ENCODE measurements at regions not wholly inside any gene's neighbourhood (a gene's known extent, or its start where the extent isn't known, plus 50 kb on each side); places are given as distances from the start of the nearest gene placed in this dataset.
"Not testable (repeated sequence)": the region's sequence is repeated elsewhere in the genome, so short reads cannot be mapped to it uniquely, and the experiment has no call there.

GRCh38 chr9:2243666-2244555 is 228.8 kb downstream of the SMARCA2 start:
- DNase-seq = no peak

DNA sequence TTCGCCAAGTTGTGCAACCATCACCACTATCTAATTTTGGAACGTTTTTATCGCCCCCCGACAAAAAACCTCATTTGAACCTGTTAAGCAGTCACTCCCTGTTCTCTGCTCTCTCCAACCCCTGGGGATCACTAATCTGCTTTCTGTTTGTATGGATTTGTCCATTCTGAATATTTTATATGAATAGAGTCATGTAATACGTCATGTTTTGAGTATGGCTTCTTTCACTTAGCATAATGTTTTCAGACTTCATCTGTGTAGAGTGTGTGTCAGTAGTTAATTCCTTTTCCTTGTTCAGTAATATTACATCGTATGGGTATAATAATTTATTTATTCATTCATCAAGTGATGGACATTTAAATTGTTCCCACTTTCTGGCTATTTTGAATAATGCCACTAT is 232.2 kb downstream of the SMARCA2 start:
- no peak for DNase-seq

DNA sequence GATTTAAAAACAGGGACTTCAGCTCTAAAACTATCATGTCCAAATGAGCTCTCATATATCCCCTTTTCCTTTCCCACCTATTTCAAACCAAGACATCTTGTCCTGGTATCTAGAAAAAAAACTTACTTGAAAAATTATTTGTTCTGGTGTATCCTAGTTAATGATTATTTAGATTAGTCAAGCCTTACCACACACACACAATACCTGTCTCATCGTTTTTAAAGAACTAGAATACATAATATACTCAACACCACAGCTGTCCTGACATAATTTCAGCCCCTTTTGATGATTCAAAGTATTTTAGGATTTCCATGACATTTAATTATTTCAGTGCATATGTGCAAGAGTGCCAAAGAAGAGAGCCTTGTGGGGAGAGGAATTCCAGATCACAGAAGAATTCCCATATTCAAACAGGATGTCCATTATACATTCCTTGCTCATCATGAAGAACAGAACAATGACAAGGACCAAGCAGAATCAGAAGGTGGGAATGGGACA is 233.7 kb downstream of the SMARCA2 start:
- no peak for DNase-seq

DNA sequence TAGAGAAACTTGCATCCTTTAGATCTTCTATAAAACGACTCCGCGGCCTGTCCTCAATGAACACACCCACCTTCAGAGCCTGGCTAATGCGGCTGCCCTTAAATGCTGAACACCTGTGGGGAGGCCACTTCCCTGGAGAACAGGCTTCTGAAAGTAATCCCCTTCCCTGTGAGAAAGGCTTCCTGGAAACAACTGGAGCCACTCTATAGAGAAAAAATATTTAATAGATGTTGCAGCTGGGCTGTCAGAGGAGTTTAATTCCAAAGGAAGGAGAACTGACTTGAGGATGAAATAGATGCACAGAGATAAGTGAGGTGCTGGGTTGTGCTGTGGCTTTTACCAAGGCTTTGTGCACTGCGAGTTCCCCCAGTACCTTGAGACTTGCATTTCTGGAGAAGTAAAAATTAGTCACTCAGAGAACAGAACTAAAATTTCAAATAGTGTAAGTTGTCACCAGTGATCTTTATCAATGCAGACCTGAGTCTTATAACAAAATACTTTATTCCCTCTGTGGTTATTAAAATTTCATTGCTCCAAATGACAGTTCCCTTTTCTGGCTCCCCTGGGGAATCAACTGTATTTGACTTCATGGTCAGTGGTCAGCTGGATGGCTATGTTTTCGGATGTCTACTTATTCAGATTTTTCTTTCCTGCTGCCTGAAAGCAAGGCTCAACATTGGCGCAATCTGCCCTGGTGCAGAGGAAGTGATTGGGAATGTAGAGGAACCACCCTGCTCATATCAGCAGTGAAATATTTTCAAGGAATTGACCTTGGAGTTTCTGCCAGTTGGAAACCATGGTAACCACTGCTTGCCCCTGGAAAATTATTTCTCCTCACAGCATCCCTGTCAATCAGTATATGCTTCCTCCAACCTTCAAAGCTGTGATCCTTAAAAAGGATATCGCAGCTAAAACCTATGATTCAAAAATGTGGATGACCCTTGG is 238.8 kb downstream of the SMARCA2 start:
- DNase-seq = no peak

DNA sequence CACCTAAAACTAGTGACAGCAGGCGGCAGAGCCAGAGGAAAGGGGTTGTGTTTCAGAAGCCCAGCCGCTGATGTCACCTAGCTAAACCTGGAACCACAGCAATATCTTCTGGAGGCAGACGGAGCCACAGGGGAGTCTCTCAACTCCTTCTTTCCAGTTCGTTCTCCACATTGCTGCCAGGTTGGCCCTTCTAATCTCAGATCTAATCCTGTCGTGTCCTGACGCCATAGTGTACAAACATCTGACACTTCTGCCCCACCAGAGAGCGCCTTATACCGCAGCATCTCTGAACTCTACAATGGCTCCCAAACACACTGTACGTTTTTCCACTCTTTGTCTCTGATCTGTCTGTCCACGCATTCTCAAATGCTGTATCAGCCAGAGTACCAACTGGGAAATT is 240.0 kb downstream of the SMARCA2 start:
- DNase-seq = no peak

DNA sequence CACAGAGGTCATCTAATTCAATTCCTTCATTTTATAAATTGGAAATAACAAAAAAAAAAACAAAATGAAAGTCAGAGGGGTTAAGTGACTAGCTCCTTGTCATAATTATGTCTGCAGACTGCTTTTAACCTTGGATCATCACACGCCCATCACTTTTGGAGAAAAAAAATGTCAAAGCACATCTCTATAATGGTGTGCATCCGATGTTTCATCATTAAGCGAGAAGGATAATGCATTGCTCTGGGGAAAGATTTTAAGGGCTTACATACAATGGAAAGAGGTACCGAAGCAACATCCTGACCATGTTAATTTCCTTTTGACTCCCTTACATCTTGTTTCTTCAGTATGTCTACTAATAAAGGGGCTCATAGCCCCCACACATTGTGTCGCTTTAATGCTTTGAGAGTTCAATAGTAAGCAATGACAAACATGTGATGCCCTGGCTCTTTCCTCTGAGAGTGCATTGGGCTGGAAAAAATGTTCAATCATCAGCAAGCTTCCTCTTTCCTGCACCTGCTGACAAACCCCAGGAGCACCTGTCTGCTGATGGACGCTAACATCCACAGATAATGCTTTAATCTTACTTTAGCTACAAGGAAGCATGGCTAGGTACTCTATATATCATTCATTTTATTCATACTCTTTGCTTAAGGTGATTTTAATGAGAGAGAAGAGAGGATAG is 242.2 kb downstream of the SMARCA2 start:
- DNase-seq = no peak

DNA sequence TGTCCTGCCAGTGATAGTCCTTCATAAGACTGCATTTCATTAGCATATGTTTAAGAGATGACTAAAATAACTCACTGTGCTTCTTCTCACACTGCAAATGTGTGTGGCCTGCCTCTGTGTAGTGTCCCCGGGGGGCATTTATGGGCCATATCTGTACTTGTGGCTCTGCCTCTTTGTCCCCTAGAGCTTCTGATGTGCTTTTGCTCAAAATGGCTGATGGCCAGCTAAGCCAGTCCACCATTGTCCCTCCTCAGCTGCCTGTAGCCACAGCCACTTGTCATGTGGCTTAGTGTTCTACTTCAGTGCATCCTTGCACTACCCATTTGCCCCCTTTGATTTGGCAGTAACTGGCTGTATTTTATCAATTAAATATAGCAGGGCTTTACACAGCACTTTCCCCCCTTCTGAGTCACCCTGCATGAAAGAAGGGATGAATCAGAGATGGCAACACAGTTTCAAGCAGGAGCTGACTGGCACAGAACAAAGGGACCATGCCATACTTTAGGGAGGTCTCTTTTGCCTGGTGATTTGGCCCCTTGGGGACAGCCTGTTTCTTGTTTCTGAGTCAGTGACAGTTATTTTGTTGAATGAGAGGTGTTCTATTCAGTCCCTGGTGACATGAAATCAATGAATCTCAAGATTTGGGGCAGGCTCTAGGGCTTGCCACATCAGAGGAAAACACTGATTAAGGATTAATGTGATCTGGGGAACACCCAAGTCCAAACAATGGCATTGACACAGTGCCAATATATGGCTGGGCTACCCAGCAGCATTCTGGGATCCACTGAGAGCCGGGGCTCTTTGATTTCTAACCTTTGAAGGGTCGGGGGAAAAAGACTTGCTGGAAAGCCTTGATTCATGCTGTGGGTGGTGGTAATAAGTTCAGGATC is 245.5 kb downstream of the SMARCA2 start:
- DNase-seq = no peak

DNA sequence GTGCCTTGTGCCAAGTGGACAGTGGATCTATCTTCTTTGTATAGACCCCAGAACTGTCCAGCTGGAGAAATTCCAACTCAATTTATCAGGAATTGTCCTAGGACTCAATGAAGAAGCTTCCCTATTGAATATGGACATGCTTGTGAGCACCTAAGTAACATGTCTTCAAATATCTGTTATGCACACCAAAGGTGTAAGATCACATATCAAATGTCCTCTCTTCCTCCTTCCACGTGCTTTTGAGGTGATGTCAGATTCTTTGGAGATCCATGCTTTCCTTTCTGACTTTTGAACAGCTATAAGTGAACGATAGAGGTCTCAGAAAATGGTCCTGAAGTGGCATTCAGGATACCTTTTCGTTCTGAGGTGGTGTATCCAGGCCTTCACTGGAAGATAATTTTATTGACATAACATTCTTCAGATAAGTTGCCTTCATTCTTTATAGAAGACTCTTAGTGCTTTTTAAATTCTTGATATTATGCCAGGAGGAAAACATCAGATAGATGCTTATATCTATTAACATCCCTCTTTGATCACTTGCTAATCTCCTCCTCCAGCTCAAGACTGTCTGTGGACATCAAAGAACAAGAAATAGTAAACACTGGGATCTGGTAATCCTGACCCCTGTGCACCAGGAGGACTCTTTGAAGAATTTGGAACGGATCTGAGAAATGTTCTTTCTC is 246.4 kb downstream of the SMARCA2 start:
- no peak for DNase-seq

DNA sequence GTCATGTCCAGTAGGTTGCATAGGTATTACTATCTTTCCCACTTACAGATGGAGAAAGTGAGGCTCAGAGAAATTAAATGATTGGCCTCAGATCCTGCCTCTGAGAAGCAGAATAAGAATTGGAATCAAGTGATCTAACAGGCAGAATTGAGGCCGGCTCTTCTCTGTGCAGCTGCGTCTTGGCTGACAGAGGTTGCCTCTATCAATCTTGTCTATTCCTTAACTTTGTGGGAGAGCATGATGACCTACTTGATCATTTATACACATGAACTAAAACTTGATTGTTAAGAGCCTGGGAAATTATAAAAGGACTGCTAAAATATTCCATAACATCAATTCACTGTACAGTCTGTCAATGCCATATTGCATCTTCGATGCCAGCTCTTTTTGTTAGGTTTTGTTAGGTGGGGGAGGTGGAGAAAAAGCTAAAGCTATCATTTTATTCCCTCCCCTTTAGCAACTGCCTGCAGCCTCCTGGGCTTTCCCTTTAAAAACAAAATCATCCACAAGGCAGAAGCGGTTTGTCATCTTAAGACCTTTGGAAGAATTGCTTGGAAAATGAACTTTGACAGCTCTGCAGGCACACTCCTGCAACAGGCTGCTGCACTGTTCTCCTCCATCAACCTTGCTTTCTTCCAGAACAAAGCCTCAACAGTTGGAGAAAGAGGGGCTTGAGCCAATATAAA is 247.4 kb downstream of the SMARCA2 start:
- no peak for DNase-seq

- DNase-seq = no peak
These were observed 248.0 kb downstream of the SMARCA2 start for GRCh38 chr9:2263111-2263510.

DNA sequence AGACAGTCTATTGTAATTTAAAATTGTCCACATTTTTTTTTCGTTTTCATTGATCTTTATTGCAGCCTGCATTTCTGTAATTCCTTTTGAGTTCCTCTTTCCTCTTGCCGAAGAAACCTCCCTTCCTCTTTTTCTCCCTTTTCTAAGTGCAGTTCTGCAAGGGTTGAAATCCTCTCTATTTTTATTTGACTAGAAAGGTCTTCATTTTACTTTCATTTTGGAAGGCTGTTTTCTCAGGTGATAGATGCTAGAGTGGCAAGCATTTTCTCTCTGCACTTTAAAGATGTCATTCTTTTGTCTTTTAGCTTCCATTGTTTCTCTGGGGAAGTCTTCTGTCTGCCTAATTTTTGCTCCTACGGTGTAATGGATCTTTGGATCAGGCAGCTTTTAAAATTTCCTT is 248.5 kb downstream of the SMARCA2 start:
- DNase-seq = no peak

- DNase-seq = no peak
These were observed 248.9 kb downstream of the SMARCA2 start for GRCh38 chr9:2264081-2264480.

DNA sequence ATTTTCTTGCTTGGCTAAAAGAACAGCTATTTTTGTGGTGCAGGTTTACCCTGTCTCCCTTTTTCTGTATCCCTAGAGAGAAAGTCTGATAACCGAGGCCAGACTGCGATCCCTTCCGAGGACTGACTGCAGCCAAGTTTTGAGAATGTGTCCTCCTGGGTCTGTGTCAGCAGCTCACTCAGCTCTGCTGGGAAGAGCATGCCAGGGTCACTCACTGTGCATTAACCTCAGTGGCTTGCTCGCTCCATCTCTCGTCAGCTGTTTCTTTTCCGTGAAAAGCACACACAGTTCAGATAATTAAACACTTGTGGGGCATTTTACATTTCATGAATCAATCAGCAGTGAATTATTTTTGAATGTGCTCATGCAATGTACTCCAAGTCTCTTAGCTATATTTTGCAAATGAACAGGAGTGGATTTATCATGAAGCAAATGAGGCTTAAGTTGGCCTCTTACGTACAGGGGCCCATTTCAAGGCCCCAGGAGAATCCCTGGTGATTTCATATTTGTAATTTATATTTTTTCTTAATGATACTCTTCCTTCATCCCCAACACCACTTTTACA is 252.1 kb downstream of the SMARCA2 start:
- DNase-seq = no peak

GRCh38 chr9:2269778-2270177 is 254.6 kb downstream of the SMARCA2 start:
- no peak for DNase-seq

GRCh38 chr9:2270565-2270964 is 255.4 kb downstream of the SMARCA2 start:
- DNase-seq = no peak

DNA sequence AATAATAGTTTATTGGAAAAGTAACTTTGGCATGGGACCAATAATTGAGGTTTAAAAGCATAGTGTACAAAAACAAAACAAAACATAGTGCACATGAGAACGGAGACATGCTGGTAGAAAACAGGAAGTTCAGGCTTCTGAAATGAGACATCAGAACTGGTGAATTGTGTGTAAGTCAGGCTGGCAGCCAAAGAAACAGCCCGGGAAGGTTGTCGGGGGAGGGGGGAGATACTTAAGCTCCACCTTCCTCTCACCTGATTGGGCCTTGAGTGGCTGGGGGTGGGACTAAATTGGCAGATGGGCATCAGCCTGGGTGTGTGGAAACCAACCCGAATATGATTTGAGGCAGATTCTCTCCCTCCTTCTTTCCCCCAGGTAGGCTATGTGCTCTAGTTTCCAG is 256.3 kb downstream of the SMARCA2 start:
- peak; percentile 3 for DNase-seq

- no peak for DNase-seq
These were observed 259.6 kb downstream of the SMARCA2 start for GRCh38 chr9:2274762-2275161.

GRCh38 chr9:2276296-2276695 is 261.1 kb downstream of the SMARCA2 start:
- DNase-seq = no peak

DNA sequence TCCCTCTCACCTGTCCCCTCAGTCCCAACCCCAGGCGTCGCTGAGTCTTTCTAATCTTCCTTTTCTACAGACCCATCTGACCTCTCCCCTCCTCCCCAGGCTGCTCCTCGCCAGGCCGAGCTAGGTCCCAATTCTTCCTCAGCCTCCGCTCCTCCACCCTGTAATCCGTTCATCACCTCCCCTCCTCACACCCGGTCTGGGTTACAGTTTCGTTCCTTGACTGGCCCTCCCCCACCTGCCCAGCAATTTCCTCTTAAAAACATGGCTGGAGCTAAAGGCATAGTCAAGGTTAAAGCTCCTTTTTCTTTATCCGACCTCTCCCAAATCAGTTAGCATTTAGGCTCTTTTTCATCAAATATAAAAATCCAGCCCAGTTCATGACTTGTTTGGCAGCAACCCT is 262.0 kb downstream of the SMARCA2 start:
- not testable (repeated sequence) for DNase-seq

DNA sequence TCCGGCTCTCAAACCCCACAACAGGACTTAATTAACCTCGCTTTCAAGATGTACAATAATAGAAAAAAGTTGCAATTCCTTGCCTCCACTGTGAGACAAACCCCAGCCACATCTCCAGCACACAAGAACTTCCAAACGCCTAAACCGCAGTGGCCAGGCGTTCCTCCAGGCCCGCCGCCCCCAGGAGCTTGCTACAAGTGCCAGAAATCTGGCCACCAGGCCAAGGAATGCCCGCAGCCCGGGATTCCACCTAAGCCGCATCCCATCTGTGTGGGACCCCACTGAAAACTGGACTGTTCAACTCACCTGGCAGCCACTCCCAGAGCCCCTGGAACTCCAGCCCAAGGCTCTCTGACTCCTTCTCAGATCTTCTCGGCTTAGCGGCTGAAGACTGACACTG is 262.5 kb downstream of the SMARCA2 start:
- not testable (repeated sequence) for DNase-seq

Measured in CD4-positive, alpha-beta T cell treated with Interleukin-17A for 1 hour (primary cell).